Ishikawa (cell line): ENCODE measurements at regions not wholly inside any gene's neighbourhood (a gene's known extent, or its start where the extent isn't known, plus 50 kb on each side); places are given as distances from the start of the nearest gene placed in this dataset.

ENCODE experiments used
- CEBPB ChIP-seq: IDR thresholded peaks from 2 replicates; pipeline ENCODE4 v1.6.1; 2012
- EGR1 ChIP-seq: IDR thresholded peaks from 2 replicates; pipeline ENCODE4 v1.6.1; 2012
- MAX ChIP-seq: IDR thresholded peaks from 2 replicates; pipeline ENCODE4 v1.6.1; 2012
- RAD21 ChIP-seq: IDR thresholded peaks from 2 replicates; pipeline ENCODE4 v1.6.1; 2012; ENCODE audit warnings: low read depth
- TAF1 ChIP-seq: IDR thresholded peaks from 2 replicates; pipeline ENCODE4 v1.6.1; 2012; ENCODE audit warnings: low read depth, mild to moderate bottlenecking
- TCF12 ChIP-seq: IDR thresholded peaks from 2 replicates; pipeline ENCODE4 v1.6.1; 2012; ENCODE audit warnings: low read depth
- TEAD4 ChIP-seq: IDR thresholded peaks from 2 replicates; pipeline ENCODE4 v1.6.1; 2012
- USF1 ChIP-seq: IDR thresholded peaks from 2 replicates; pipeline ENCODE4 v1.6.1; 2012
- ZBTB7A ChIP-seq: IDR thresholded peaks from 2 replicates; pipeline ENCODE4 v1.6.1; 2012; ENCODE audit warnings: low read depth

- TF ChIP-seq TEAD4: no peak
- no peak for TF ChIP-seq USF1
- no peak for TF ChIP-seq TAF1
- TF ChIP-seq RAD21: no peak
- no peak for TF ChIP-seq MAX
- TF ChIP-seq EGR1: no peak
- no peak for TF ChIP-seq TCF12
- TF ChIP-seq ZBTB7A: no peak
- no peak for TF ChIP-seq CEBPB
These were observed 148.9 kb upstream of the TNP1 start for GRCh38 chr2:217008794-217009193.
